ENCODE measurements at regions not wholly inside any gene's neighbourhood (a gene's known extent, or its start where the extent isn't known, plus 50 kb on each side); places are given as distances from the start of the nearest gene placed in this dataset.

GRCh38 chr2:34961822-34962221 is 1362.7 kb upstream of the FAM98A start:
- Histone ChIP-seq H3K27ac (replicated peaks) (no peak overlapping the region), H3K4me3 (replicated peaks; ENCODE audit: insufficient read depth, low read length) (no peak overlapping the region), H3K27me3 (ENCODE audit: insufficient read depth, poor library complexity, severe bottlenecking) (no peaks in the 10 kb centered on the region)
- TF ChIP-seq POLR2AphosphoS5 (IDR thresholded peaks at IDR 0.05; ENCODE audit: low read depth) (no peak), SPI1 (IDR thresholded peaks at IDR 0.05; ENCODE audit: borderline replicate concordance, low read depth) (no peak)
- DNase-seq (ENCODE audit: low read depth in 1 of 2, low spot score in 1 of 2), result no peak

DNA sequence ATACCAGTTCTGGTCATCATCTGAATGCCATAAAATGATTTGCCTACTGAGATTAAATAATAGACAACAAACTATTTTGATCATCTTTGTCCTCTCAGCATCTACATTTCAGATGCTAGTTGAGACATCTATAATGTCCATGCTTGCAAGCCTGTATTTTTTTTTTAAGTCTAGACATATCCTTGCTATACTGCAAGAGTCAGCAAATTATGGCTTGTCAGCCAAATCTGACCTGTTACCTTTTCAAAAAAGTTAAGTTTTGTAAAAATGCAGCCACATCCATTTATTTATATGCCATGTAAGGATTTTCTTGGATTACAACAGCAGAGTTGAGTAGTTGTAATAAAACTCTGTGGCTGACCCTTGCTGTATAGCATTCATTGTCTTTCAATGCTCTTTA is 1355.7 kb upstream of the FAM98A start:
- H3K27me3 ChIP-seq (ENCODE audit: insufficient read depth, poor library complexity, severe bottlenecking), result no peaks in the 10 kb centered on the region
- H3K4me3 ChIP-seq (replicated peaks; ENCODE audit: insufficient read depth, low read length), result no peak overlapping the region
- no peak for TF ChIP-seq REST (IDR thresholded peaks at IDR 0.05; ENCODE audit: insufficient replicate concordance, low read depth)
- no peak for DNase-seq (ENCODE audit: low read depth in 1 of 2, low spot score in 1 of 2)
- no peak overlapping the region for H3K27ac ChIP-seq (replicated peaks)

- no peak overlapping the region for H3K27ac ChIP-seq (replicated peaks)
- DNase-seq (ENCODE audit: low read depth in 1 of 2, low spot score in 1 of 2), result no peak
- no peaks in the 10 kb centered on the region for H3K27me3 ChIP-seq (ENCODE audit: insufficient read depth, poor library complexity, severe bottlenecking)
- no peak for TF ChIP-seq GABPA (IDR thresholded peaks at IDR 0.05; ENCODE audit: low read depth)
- no peak for TF ChIP-seq POLR2AphosphoS5 (IDR thresholded peaks at IDR 0.05; ENCODE audit: low read depth)
- TF ChIP-seq SPI1 (IDR thresholded peaks at IDR 0.05; ENCODE audit: borderline replicate concordance, low read depth), result no peak
- no peak for TF ChIP-seq REST (IDR thresholded peaks at IDR 0.05; ENCODE audit: insufficient replicate concordance, low read depth)
- TF ChIP-seq CTCF (IDR thresholded peaks at IDR 0.05; ENCODE audit: insufficient read depth, low read length), result no peak
- H3K4me3 ChIP-seq (replicated peaks; ENCODE audit: insufficient read depth, low read length), result no peak overlapping the region
These were observed 1351.7 kb upstream of the FAM98A start for GRCh38 chr2:34950797-34951196.

GRCh38 chr2:34949316-34949715 is 1350.2 kb upstream of the FAM98A start:
- no peak overlapping the region for H3K4me3 ChIP-seq (replicated peaks; ENCODE audit: insufficient read depth, low read length)
- no peaks in the 10 kb centered on the region for H3K27me3 ChIP-seq (ENCODE audit: insufficient read depth, poor library complexity, severe bottlenecking)
- no peak for TF ChIP-seq SPI1 (IDR thresholded peaks at IDR 0.05; ENCODE audit: borderline replicate concordance, low read depth)
- TF ChIP-seq CTCF (IDR thresholded peaks at IDR 0.05; ENCODE audit: insufficient read depth, low read length), result no peak
- no peak for TF ChIP-seq POLR2AphosphoS5 (IDR thresholded peaks at IDR 0.05; ENCODE audit: low read depth)
- TF ChIP-seq REST (IDR thresholded peaks at IDR 0.05; ENCODE audit: insufficient replicate concordance, low read depth), result no peak
- no peak for TF ChIP-seq GABPA (IDR thresholded peaks at IDR 0.05; ENCODE audit: low read depth)
- no peak for DNase-seq (ENCODE audit: low read depth in 1 of 2, low spot score in 1 of 2)
- H3K27ac ChIP-seq (replicated peaks), result no peak overlapping the region

All from HL-60 (cell line).